HG02678 (cell line): ENCODE measurements at regions not wholly inside any gene's neighbourhood (a gene's known extent, or its start where the extent isn't known, plus 50 kb on each side); places are given as distances from the start of the nearest gene placed in this dataset.
"Not testable (repeated sequence)": the region's sequence is repeated elsewhere in the genome, so short reads cannot be mapped to it uniquely, and the experiment has no call there.

Experiments used
- ATAC-seq: cut with Tn5 transposase; IDR thresholded peaks from one replicate; pipeline ENCODE4 v1.9.1; 2021; ENCODE audit warnings: mild to moderate bottlenecking, moderate library complexity; ENCODE audit not compliant: unreplicated experiment

DNA sequence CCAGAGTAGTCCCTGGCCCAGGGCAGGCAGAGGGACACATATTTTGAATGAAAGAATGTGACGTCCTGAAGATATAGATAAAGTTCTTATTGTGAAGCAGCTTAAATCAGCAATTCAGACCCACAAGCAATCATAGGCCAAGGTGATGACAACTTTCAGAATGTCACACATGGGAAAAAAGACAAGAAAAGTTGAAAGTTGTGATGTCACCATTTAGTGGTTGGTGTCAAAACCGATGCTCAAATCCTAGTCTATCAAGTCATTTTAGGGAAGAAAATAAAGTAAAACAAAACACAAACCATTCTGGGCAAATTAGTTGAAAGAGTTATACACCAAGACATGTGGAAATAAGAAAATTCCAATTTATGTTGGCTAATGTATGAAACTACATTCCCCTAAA, 710.8 kb downstream of the DOK5 start:
- ATAC-seq: no peak

DNA sequence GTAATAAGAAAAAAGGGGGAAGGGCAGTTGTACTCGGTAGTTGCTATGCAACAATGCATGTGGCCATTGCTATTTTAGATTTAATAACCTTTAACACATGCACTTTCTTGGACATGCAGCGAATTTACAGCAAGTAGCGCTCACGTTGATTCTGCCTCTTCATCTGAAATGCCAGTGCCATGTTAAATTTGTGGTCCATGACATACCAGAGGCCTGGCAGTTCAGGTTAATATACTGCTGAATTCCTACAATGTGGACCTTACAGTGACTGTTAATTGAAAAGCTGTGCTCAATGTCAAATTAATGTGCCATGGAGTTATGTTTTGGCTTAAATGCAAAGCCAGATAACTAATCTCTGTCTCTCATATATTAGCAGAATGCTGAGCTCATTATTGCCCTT, 699.7 kb downstream of the DOK5 start:
- ATAC-seq: no peak

DNA sequence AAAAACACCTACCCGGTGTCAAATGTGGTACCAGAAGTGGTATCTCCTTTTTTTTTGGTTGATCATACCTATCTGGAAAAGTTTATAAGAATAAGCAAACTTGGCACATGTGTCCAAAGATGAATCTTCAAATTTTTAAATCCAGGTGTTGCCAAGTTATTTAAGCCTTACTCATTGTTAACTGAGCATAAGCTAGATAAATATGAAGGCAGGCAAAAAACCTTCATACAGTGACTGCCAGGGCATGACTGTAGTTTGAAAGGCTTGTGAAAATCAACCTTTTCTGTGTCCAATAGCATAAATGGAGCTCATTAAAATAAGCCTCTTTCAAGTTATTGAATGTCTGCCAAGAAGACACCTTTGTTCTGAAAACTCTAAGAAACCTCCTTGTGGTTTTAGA, 699.2 kb downstream of the DOK5 start:
- ATAC-seq: no peak

DNA sequence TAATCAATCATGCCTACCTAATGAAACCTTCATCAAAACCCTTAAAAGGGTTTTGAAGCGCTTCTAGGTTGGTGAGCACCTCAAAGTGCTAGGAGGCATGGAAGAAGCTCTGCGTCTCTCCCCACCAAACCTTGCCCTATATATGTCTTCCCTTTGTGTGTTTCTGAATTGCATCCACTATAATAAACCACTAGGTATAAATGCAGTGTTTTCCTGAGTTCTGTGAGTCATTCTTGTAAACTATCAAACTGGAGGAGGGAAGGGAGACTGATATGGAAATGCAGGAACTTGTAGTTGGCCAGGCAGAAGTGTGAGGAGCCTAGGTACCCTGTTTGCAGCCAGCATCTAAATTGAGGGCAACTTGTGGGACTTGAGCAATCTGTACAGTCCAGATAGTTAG, 698.8 kb downstream of the DOK5 start:
- no peak for ATAC-seq

DNA sequence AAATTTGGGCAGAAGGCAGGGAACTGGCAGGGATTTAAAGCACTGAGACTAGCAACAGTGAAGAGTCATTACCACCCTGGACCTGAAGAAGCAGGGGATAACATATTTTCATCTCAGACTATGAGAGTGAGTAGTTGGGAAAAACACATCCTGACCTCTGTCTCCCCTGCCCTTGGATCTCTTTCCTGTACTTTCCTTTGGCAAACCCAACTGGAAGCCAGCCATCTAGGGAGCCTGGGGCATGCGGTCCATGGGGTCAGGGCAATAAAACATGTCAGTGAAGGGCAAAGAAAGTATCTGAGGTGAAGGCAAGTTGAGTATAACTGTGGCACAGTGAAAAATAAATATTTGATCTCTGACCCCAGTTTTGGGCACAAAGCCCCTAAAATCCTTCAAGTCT, 698.2 kb downstream of the DOK5 start:
- no peak for ATAC-seq

DNA sequence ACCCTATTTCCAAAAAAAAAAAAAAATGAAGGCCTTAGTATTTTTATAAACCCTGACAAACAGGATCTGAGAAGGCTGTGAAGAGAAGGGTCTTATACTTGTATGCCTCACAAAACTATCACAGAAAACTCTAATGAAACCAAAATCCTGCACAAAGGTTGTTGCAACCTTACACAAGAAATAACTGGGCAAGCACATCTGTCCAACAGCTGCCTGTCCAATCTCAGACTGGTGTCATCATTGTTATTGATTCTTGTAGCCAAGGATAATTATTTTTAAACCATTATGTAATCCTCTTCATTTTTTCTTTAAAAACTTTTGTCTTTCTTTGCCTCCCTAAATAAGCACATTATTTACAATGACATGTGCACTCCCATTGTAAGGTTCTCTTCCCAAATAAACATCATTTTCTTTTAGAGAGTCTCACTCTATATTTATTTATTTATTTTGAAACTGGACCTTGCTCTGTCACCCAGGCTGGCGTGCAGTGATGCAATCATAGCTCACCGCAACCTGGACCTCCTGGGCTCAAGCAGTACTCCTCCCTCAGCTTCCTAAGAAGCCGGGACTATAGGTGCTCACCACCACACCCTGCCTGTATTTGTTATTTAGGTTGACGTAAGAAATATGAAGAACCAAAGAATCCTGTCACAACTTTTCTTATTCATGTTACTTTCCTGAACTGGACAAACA, 697.1 kb downstream of the DOK5 start:
- ATAC-seq: no peak

DNA sequence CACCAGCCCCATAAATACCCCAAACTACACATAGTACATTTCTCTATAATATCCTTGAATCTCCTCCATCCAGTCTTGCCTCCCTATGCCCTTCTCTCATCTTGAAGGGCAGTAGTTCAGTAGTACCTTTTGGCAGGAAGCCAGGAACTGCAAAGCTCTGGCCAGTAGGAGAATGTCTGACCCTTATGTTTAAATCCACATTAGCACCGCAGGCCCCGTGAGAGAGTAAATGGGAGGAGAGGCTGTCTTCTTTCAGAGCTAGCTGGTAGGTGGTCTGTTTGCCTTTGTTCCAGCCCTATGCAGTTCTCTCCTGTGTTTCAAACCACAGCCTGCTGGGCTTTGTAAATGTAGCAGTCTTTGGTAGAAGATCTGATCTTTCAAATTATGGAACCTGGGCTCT, 690.7 kb downstream of the DOK5 start:
- ATAC-seq: no peak

DNA sequence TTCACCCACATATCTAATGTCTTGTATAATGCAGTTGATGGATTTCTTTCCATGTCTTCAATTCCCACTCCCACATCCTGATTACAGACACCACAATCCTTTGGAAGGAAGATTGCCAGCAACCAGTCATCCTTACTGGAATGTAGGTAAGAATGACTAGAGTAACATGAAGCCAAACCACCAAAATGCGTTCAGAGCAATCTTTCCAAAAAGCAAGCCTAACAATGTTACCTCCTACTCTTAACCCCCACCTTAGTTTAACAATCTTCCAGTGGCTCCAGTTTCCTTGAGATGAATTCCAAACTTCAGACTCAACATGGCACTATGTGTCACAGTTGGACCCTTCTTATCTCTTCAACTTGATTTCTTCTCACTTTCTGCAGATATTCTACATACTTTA, 685.6 kb downstream of the DOK5 start:
- ATAC-seq: no peak

DNA sequence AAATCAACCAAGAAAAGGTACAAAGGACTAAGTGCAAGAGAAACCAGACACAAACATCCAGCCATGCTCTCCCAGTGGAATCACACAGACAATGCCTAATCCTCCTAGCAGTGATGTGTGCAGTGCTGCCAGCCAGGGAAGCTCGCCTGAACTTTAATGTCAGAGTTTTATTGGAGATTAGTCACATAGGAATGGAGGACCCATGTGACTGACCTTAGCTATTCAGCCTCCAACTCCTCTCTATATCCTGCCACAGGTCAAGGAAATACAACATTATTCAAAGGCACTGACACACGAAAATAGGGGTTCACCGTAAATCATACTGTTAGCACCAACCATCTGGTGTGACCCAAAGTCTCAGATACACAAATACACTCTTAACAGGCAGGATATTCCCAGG, 684.6 kb downstream of the DOK5 start:
- ATAC-seq: no peak

DNA sequence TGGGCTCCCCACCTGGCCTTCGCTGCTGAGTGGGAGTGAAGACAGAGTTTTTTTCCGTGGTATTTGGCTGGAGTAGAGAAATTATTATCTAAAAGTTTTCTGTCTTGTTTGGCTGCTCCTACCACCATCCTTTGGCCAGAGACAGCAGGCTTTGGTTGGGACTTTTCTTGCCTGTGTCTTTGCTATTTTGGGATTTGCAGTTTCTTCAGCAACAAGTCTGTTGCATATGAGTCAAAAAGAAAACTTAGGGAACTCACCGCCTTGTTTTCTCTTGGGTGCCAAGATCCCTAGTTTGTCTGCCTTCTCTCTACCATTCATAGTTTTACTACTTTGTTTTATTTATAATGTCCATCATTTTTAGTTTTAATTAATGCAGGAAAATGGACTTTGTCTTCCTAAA, 683.8 kb downstream of the DOK5 start:
- ATAC-seq: no peak

DNA sequence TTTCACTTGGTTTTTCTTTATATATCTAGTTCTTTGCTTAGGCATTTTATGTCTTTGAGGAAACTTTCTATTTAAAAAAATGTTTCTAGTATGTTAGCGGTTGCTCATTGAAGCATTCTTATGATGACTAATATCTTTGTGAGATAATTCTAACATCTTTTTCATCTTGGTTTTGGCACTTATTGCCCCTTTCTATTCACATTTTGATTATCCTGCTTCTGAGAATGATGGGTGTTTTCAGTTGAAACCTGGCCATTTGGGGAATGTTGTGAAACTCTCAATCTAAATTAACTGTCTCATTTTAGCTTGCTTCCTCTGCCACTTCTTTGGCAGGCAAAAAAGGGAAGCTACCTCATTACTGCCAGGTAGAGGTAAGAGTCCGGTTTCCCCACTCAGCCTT, 683.1 kb downstream of the DOK5 start:
- ATAC-seq: no peak

DNA sequence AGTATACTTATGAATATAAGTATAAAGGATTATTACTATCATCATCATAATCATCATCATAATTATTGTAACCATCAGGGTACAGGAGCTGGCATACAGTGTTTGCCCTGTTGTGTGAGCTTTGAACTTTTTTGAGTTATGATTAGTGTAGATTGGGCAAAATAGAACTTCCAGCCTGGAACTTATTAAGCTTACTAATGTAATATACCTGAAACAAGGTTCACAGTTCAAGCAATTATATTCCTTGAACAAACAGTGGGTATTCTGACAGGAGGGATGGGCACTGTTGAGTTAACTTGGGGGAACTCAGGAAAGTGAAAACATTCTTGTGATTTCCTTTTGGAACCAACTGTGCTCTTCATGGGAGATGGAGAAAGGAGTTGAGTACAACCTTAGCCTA, 680.0 kb downstream of the DOK5 start:
- no peak for ATAC-seq

DNA sequence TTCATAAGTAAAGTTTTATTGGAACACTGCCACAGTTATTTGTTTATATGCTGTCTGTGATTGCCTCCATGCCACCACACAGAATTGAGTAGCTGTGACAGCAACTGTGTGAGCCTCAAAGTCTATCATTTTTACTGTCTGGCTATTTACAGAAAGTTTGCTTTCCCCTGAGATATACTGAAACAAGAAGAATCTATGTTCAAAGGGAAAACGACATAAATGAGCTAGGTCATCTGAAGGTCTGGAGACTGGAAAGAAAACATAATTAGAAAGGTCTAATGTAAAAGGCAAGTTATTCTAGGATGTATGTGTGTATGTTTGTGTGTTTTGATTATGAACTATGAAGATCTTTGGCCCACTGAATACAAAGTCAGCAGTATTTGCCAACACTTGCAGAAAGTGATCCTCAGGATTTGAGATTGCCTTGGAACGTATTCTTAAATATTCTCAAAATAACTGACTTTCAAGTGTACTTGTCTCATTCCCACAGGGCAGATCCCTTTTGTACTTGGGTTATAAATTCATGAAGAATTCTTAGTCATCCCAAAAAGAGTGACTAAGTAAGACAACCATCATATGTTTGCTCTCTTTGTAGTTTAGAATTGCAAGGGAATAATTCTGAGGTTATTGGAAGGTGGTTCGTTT, 677.7 kb downstream of the DOK5 start:
- ATAC-seq: no peak

DNA sequence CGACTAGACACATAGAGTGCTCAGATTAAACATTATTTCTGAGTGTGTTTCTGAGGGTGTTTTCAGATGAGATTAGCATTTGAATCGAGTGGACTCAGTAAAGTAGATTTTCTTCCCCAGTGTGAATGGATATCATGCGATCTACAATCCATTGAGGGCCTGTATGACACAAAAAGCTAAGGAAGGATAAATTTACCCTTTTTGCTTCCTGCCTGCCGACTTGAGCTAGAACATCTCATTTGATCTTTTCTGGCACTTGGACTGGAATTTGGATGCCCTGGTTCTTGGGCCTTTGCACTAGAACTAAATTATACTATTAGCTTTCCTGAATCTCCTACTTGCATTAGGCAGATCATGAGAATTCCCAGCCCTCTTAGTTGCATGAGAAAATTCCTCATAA, 675.8 kb downstream of the DOK5 start:
- ATAC-seq: no peak

DNA sequence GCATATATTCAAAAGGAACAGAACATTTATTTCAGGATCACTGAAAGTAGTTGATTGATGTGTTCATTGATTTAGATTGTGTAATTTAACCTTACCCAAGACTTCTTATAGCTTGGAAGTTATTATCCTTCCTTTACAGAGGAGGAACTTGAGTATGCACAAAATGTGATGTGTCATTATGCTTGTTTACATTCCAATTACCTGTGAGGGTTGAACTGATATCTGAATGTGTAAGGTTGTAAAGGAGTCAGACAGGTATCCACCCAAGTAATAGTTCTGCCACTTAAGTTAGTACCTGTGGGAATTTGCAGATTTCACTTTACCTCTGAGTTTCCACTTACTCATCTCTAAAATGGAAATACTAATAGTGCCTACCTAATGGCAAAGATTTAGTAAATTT, 668.2 kb downstream of the DOK5 start:
- no peak for ATAC-seq

DNA sequence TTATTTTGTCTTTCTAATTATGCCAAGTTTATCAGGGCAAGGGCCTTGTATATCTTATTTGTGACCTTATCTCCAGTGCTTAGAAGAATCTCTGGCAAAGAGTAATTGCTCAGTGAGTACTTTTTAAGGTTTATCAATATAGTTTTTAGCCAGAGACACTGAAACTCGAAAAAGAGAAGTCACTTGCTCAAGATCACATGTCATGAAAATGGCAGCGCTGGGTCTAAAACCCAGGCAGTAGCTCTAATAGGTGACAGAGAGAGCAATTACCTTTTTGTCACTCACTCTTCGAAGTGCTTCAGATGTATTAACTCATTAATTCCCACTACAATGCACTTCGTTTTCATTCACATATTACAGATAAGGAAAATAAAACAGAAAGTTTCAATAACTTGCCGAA, 667.5 kb downstream of the DOK5 start:
- no peak for ATAC-seq

DNA sequence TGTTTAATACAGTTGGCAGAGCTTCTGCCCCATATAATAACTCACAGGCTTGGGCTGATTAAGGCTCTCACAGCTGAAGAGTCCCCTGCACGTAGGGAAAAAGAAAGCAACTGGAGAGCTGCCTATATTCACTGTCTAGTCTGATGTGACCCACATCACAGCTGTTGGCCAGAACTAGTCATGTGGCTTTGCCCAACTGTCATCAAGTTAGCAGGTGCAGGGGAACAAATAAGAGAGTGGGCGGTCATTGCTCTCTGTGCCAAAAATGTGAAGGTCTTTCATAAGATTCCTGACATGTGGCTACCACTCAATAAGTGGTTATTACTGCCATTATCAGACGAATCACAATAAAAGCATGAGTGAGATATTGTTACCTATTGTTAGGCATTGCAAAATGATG, 665.2 kb downstream of the DOK5 start:
- peak; percentile 71 for ATAC-seq

DNA sequence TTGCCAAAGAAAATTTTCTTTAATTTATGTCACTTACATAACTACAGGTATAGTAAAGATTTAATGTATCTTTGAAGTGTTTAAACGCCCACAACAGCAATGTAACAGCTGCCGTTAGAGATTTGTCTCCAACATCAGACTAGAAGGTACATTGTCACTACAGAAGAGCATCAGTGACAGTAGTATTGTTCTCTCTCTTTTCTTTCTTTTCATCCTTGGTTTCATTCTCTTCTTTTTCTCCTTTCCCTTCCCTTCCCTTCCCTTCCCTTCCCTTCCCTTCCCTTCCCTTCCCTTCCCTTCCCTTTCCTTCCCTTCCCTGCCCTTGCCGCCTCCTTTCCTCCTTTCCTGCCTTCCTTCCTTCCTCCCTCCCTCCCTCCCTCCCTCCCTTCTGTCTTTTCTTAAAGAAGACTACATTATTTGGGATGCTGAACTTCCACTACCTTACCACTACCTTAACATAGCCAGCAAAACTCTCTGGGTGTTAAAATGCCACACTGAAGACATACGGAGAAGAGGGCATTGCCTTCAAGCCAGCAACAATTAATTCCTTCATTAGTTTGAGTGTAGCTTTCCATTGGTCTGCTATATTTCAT, 663.9 kb downstream of the DOK5 start:
- ATAC-seq: no peak

DNA sequence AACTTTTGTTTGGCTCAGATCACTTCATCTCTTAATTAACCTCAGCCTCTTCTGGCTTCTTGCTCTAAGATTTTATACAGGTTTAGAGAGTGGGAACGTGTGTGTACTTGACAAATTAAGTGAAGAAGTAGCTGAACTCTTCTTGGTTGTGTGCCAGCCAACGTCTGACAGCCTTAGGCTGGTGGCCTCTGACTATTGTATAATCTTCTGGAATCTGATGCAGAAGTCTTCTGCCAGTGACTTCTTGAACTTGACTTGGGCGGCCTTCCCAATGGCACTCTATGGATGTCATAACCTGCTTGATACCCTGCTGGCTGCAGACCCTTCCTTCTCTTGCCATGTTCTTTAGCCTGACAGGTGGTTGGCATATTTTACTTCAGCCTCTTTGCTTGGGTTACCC, 660.5 kb downstream of the DOK5 start:
- no peak for ATAC-seq

DNA sequence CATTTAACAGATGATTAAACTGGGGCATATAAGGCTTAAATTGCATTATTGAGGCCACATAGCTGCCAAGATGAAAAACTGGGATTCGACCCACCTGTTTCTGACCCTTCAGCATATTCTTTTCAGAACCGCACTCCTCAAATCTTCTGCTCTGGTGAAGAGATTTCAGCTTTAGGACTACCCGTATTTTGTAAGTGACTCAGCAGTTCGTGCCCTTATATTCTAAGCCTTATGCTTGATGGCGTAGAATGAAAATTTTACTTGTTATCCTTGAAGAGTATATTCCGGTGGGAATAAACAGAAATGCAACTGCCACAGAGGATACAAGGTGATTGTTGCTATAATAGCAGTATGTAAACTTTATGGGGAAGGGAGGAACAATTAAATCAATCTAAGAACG, 657.1 kb downstream of the DOK5 start:
- ATAC-seq: no peak

DNA sequence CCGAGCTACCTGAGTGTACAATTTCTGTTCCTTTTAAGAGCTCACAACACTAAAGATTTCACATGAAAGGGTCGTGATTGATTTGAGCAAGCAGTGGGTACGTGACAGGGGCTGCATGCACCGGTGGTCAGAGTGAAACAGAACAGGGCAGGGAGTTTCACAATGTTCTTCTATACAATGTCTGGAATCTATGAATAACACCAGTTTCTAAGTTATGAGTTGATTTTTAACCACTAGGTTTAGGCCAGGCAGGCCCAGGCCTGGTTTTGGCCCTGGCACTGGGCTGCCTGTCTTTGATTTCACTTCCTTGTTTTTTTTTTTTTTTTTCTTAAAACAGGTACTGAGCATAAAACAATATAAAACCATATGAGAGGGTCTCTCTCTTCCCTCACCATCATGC, 642.2 kb downstream of the DOK5 start:
- ATAC-seq: not testable (repeated sequence)

DNA sequence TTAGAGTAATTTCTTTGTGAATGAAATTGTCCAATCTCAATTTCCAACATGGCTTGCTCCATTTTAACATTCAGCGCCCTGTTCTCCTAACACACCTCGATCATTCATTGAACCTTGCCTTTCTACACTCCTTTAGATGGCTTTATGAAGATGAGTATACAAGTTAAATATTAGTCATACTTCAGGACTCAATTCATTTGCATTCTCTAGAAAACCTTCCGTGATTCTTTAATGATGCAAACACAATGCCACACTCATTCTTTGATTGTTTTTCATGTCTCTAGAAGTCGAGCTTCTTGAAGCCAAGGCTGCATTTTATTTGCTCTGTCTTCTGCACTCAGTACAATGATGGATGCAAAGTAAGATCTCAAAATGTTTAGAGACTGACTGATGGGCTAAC, 641.2 kb downstream of the DOK5 start:
- no peak for ATAC-seq

DNA sequence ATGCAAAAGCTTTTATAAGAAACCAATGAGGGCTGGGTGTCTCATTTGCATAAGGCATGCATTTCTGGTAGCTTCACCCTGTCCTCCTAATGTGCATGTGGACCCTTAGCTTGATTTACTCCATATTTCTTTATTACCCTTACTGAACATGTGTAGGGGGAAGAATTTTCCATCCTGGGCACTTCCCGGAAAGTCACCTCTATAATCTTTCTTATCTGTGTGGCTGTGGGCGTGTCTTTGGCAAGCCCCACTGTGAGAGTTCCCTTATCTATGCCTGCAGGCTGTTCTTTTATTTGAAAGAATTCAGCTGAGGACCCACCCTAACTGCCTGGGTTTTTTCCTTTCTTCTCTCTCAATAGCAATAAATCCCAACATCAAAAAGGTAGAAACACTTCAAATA, 627.8 kb downstream of the DOK5 start:
- no peak for ATAC-seq
